Upper lobe of right lung (tissue), 1 donor: ENCODE measurements at regions not wholly inside any gene's neighbourhood (a gene's known extent, or its start where the extent isn't known, plus 50 kb on each side); places are given as distances from the start of the nearest gene placed in this dataset.

Source experiments
- ATAC-seq: fragments of 200-7000 bp; cut with Tn5 transposase; one replicate; pipeline ENCODE4 v1.9.1; 2020; ENCODE audit warnings: mild to moderate bottlenecking, moderate library complexity
- DNase-seq: peaks from one replicate; pipeline ENCODE4 v3.0.0-alpha.2; 2020
- H3K27ac ChIP-seq: fragments of 200-600 bp; one replicate; pipeline ENCODE4 v1.8.0; 2022
- H3K27me3 ChIP-seq: fragments of 200-600 bp; one replicate; pipeline ENCODE4 v1.8.0; 2022; ENCODE audit warnings: mild to moderate bottlenecking
- H3K36me3 ChIP-seq: fragments of 200-600 bp; one replicate; pipeline ENCODE4 v1.8.0; 2022
- H3K4me1 ChIP-seq: fragments of 200-600 bp; one replicate; pipeline ENCODE4 v1.8.0; 2022
- H3K4me3 ChIP-seq: fragments of 200-600 bp; one replicate; pipeline ENCODE4 v1.8.0; 2022; ENCODE audit warnings: mild to moderate bottlenecking
- H3K9me3 ChIP-seq: fragments of 200-600 bp; one replicate; pipeline ENCODE4 v1.8.0; 2022
- intact Hi-C: fragments of 100-400 bp; cut with DNase I; formaldehyde crosslinking; loops from one replicate; pipeline ENCODE4 v1.11.0; 2022
- TF ChIP-seq, protein P1 (sequence below): fragments of 200-600 bp; IDR thresholded peaks from one replicate; pipeline ENCODE4 v1.8.0; 2022; ENCODE audit warnings: antibody characterized with exemption
- donor health status: DM: no; HTN: yes; CAD: no; lungs with severe emphysema.

DNA sequence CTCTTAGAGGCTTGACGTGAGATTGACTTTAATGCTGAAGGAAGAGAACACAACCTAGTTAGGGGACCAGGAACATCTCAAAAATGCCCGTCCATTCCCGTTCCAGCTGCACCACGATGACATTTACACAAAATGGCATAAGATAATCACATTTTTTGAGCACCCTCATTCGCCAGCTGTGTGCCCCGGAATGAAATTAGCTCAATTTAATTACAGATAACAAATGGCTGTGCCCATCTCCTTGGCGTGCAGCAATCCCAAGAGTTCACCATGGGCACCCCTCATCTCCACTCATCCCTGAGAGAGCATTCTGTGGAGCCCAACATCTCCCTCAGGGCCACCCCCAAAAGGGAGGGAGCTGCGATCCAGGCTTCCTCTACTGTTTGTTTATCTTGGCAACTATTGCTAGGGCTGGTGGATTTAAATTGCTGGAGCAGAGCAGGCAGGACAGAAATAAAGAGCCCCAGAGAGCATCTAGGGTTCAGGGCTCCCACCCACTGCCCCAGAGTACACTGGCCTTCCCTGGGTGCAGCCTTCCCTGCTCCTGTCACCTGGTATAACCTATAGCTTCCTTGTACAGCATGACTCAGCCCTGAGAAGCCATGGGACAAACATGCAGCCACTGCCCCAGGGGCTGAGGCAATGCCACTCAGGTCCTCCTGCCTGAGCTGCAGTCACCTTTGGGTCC, 263.5 kb downstream of the ZEB1 start:
- DNase-seq, result no peak
- H3K27ac ChIP-seq, result peak overlapping the region; percentile 47

DNA sequence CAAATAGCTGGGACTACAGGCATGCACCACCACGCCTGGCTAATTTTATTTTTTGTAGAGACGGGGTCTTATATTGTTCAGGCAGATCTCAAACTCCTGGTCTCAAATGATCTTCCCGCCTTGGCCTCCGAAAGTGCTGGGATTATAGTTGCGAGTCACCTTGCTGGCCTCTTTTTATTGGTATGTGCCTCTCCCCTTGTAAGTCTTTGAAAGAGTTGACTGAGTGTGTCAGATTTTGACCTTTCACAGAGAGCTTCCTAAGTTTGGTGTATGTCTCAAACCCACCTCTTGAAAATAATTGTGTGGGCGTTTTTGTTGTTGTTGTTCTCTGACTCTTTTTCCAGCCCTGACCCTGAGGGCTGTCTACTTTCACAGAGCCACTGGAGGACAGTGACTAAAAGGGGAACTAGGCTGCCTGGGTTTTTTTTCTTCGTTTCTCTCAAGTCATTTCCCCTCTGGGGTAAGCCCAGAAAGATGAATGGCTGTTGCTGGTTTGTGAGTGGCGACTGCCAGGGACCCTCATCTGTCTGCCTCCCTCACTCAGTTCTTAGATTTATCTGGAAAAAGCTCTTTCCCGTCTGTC, 262.8 kb downstream of the ZEB1 start:
- intact Hi-C loops, result no loop called here
- H3K4me3 ChIP-seq, result no peak overlapping the region
- no peaks in the 10 kb centered on the region for H3K27me3 ChIP-seq
- peak; percentile 53 for ATAC-seq
- DNase-seq, result no peak
- H3K36me3 ChIP-seq, result no peaks in the 10 kb centered on the region
- TF ChIP-seq, protein P1, sequence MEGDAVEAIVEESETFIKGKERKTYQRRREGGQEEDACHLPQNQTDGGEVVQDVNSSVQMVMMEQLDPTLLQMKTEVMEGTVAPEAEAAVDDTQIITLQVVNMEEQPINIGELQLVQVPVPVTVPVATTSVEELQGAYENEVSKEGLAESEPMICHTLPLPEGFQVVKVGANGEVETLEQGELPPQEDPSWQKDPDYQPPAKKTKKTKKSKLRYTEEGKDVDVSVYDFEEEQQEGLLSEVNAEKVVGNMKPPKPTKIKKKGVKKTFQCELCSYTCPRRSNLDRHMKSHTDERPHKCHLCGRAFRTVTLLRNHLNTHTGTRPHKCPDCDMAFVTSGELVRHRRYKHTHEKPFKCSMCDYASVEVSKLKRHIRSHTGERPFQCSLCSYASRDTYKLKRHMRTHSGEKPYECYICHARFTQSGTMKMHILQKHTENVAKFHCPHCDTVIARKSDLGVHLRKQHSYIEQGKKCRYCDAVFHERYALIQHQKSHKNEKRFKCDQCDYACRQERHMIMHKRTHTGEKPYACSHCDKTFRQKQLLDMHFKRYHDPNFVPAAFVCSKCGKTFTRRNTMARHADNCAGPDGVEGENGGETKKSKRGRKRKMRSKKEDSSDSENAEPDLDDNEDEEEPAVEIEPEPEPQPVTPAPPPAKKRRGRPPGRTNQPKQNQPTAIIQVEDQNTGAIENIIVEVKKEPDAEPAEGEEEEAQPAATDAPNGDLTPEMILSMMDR, result no peak
- peak overlapping the region; percentile 47 for H3K27ac ChIP-seq
- H3K9me3 ChIP-seq, result no peaks in the 10 kb centered on the region
- peaks cover 17% of the 10 kb centered on the region for H3K4me1 ChIP-seq

More for the DNA sequence above, 263.5 kb downstream of the ZEB1 start:
- peak; percentile 40 for ATAC-seq
- Histone ChIP-seq H3K9me3 (no peaks in the 10 kb centered on the region), H3K27me3 (no peaks in the 10 kb centered on the region), H3K36me3 (no peaks in the 10 kb centered on the region), H3K4me3 (no peak overlapping the region), H3K4me1 (peaks cover 17% of the 10 kb centered on the region)
- TF ChIP-seq, protein P1, result no peak
- intact Hi-C loops, result no loop called here

DNA sequence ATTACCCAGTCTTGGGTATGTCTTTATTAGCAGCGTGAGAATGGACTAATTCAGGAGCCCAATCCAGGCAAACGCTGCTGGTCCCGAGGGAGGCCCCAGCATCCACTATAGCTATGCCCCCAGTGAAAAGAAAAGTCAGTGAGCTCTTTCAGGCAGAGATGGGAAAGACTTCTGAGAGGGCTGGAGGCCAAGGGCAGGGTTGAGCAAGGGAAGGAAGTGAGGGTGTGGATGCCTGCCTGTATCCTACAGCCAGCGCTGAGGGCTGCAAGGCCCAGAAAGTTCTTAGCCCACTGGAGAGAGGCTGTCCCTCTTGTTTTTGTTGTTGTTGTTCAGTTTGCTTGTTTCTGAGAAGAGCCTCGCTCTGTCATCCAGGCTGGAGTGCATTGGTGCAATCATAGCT, 261.6 kb downstream of the ZEB1 start:
- Histone ChIP-seq H3K4me1 (peaks cover 17% of the 10 kb centered on the region), H3K36me3 (no peaks in the 10 kb centered on the region), H3K27me3 (no peaks in the 10 kb centered on the region), H3K4me3 (no peak overlapping the region), H3K9me3 (no peaks in the 10 kb centered on the region), H3K27ac (no peak overlapping the region)
- ATAC-seq (peak; percentile 31), DNase-seq (no peak)
- intact Hi-C loops, result no loop called here
- TF ChIP-seq, protein P1, result no peak
